Aorta (tissue), 5 donors: ENCODE measurements at regions not wholly inside any gene's neighbourhood (a gene's known extent, or its start where the extent isn't known, plus 50 kb on each side); places are given as distances from the start of the nearest gene placed in this dataset.

Experiments
- ATAC-seq: fragments of 200-7000 bp; cut with Tn5 transposase; one replicate; pipeline ENCODE4 v1.9.1; 2022; ENCODE audit warnings: moderate library complexity; ENCODE audit not compliant: low FRiP score
- DNase-seq, 2 donors: peaks; one replicate each; pipeline ENCODE4 v3.0.0-alpha.2; 2020
- H3K27ac ChIP-seq, 2 donors: one replicate each; pipeline ENCODE4 v1.5.1; 2013; ENCODE audit warnings: low read length in 2 of 2, mild to moderate bottlenecking in 2 of 2, moderate library complexity in 2 of 2, control low read depth in 1 of 2, inconsistent platforms in 1 of 2, low read depth in 1 of 2
- H3K27me3 ChIP-seq, 2 donors: one replicate each; pipeline ENCODE4 v1.6.1; 2013; ENCODE audit warnings: control low read depth in 1 of 2, low read length in 1 of 2, mild to moderate bottlenecking in 1 of 2, moderate library complexity in 1 of 2; ENCODE audit not compliant: insufficient read depth in 2 of 2, control insufficient read depth in 1 of 2
- H3K36me3 ChIP-seq, 2 donors: one replicate each; pipeline ENCODE4 v1.6.1; 2013; ENCODE audit warnings: control low read depth in 1 of 2, low read length in 1 of 2, mild to moderate bottlenecking in 1 of 2; ENCODE audit not compliant: insufficient read depth in 2 of 2, control insufficient read depth in 1 of 2
- H3K4me1 ChIP-seq, 2 donors: one replicate each; pipeline ENCODE4 v1.6.1; 2013; ENCODE audit warnings: low read length in 2 of 2, control low read depth in 1 of 2, mild to moderate bottlenecking in 1 of 2, moderate library complexity in 1 of 2; ENCODE audit not compliant: insufficient read depth in 2 of 2, control insufficient read depth in 1 of 2
- H3K4me3 ChIP-seq, 2 donors: one replicate each; pipeline ENCODE4 v1.5.1; 2013; ENCODE audit warnings: low read length in 2 of 2, control low read depth in 1 of 2, mild to moderate bottlenecking in 1 of 2
- H3K9me3 ChIP-seq: one replicate; pipeline ENCODE4 v1.6.1; 2013; ENCODE audit warnings: mild to moderate bottlenecking, low read length; ENCODE audit not compliant: control insufficient read depth
- WGBS, 2 donors: extraction: QIAGEN DNeasy Blood & Tissue Kit; methylation state at CpG; one replicate each; pipeline ENCODE4 v1.1.7; 2013; 5-methylcytosine and 5-hydroxymethylcytosine counted together
- intact Hi-C, 2 donors: fragments of 100-400 bp; cut with DNase I; formaldehyde crosslinking; loops; one replicate each; pipeline versions ENCODE4 v1.14.2 to v1.15.0; 2022
- donor health status: healthy with polysubstance abuse.
- donor health status: Bipolar disorder and iron deficiency.
- donor health status: DM: no; HTN: no; CAD: no.
- donor health status: DM: no; HTN: no; CAD: no.
- donor health status: DM: yes; HTN: yes; CAD: no.

DNA sequence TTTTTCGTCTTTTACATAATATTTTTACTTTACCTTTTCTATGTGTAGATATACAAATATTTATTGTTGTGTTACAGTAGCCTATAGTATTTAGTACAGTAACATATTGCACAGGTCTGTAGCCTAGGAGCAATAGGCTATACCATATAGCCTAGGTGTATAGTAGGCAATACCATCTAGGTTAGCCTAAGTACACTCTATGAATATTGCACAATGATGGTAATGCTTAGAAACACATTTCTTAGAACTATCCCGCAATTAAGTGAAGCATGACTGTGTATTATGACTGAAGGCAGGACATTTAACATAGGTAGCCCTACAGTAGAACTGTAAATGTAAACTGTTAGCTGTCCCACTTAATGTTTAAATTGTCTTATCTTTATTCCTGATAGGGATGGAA, 964.3 kb downstream of the SLITRK1 start:
- WGBS, 2 donors, result 92% methylated on average over 2 of the region's 2 CpGs
- Histone ChIP-seq H3K4me3 (no peak overlapping the region), H3K36me3 (no peaks in the 10 kb centered on the region), H3K9me3 (no peaks in the 10 kb centered on the region), H3K4me1 (no peaks in the 10 kb centered on the region), H3K27ac (no peak overlapping the region), H3K27me3 (no peaks in the 10 kb centered on the region)
- DNase-seq, result no peak
- intact Hi-C loops, result no loop called here
- ATAC-seq, result no peak

DNA sequence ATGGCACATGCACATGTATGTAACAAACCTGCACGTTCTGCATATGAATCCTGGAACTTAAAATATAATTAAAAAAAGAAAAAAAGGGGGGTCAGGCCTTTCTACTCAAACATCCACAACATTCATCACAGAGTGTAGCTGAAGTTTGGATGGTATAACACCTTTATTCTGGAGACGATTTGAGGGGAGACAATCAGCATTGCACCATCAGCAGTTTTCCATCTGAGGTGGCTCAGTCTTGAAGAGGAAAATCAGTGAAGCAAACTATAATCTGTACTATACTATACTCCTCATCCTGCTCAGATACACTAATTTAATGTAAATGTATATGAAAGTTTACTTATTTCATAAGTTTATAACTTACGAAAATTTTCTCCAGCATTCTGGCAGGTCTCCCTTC, 969.7 kb downstream of the SLITRK1 start:
- Histone ChIP-seq H3K36me3 (no peaks in the 10 kb centered on the region), H3K27ac (no peak overlapping the region), H3K9me3 (no peaks in the 10 kb centered on the region), H3K4me3 (no peak overlapping the region), H3K27me3 (no peaks in the 10 kb centered on the region), H3K4me1 (no peaks in the 10 kb centered on the region)
- no peak for ATAC-seq
- WGBS, 2 donors, result 87 to 91% methylated on average over 3 of the region's 3 CpGs
- intact Hi-C loops, result no loop called here
- DNase-seq, result no peak

DNA sequence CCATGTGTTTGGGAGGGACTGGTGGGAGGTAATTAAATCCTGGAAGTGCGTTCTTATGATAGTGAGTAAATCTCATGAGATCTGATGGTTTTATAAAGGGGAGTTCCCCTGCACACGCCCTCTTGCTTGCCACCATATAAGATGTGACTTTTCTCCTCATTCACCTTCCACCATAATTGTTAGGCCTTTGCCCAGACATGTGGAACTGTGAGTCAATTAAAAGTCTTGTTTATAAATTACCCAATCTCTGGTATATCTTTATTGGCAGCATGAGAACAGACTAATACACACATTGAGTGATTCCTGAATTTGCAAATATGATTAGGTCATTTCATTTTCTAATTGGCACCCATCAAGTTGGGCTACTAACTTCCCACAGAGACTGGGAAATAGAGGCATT, 977.2 kb downstream of the SLITRK1 start:
- Histone ChIP-seq H3K27me3 (peaks cover 0 to 2% of the 10 kb centered on the region in 2 donors), H3K9me3 (no peaks in the 10 kb centered on the region), H3K4me3 (no peak overlapping the region), H3K27ac (no peak overlapping the region), H3K4me1 (no peaks in the 10 kb centered on the region), H3K36me3 (no peaks in the 10 kb centered on the region)
- intact Hi-C loops, result no loop called here
- DNase-seq (no peak), ATAC-seq (no peak)
- 84 to 87% methylated on average over 2 of the region's 2 CpGs for WGBS, 2 donors

DNA sequence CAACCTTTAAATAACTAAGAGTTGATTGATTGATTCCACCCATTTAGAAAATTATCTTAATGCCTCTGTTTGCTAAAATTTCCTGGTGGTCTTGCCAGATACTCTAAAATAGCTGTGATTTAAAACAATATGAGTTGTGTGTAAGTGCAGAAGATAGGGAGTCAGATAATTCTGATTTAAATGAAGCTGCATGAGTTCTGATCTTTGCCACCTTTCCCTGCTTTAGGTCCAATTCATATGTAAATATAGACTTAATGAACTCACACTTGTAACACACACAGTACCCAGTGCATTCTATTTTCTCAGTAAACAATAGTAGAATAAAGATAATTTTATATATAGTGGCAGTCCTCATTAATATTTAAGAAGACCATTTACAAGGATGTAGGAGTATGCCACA, 981.8 kb downstream of the SLITRK1 start:
- intact Hi-C loops, result no loop called here
- no peak for ATAC-seq

DNA sequence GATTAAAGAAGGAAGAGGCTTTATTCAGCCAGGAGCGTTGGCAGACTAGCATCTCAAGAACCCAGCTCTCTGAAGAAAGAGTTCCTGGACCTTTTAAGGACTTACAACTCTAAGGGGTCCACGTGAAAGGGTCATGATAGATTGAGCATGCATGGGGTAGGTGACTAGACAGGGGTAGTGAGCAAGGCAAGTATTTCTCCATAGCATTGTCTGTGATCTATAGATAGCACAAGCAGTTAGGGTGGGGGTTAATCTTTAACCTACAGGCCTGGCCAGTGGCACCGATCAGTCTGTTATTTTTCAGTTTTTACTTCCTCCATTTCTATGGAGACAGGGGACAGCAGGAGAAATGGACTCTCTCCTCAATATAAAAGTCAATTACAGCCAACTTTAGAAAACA, 983.7 kb downstream of the SLITRK1 start:
- no peak for DNase-seq
- no peak for ATAC-seq
- H3K27me3 ChIP-seq, result no peaks in the 10 kb centered on the region
- no peak overlapping the region for H3K27ac ChIP-seq
- H3K36me3 ChIP-seq, result no peaks in the 10 kb centered on the region
- H3K9me3 ChIP-seq, result no peaks in the 10 kb centered on the region
- intact Hi-C loops, result no loop called here
- no peak overlapping the region for H3K4me3 ChIP-seq
- 91 to 94% methylated on average over 3 of the region's 3 CpGs for WGBS, 2 donors
- H3K4me1 ChIP-seq, result no peaks in the 10 kb centered on the region

More for the DNA sequence above, 981.8 kb downstream of the SLITRK1 start:
- no peak overlapping the region for H3K27ac ChIP-seq
- no peak for DNase-seq
- no peaks in the 10 kb centered on the region for H3K9me3 ChIP-seq
- H3K4me1 ChIP-seq, result no peaks in the 10 kb centered on the region
- H3K4me3 ChIP-seq, result no peak overlapping the region
- peaks cover 0 to 2% of the 10 kb centered on the region in 2 donors for H3K27me3 ChIP-seq
- H3K36me3 ChIP-seq, result no peaks in the 10 kb centered on the region

DNA sequence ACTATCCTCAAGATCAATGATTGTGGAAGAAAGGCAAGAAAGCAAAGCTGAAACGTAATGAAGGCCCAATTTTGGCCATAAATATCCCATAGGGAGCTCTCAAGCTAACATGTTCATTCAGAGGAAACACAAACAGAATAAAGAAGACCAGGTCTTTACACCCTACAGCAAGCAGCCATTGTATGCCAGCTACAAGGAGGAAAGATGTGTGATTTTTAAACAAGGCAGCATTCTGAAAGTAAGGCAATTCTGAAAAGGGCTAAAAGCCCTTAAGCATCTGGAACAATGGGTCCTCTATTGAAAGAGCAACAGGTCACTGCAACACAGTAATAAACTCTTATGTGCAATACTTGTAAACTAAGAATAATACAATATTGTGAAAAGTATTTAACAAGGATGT, 1002.4 kb downstream of the SLITRK1 start:
- no peak for DNase-seq
- no peak for ATAC-seq
- WGBS, 2 donors, result 69 to 89% methylated on average over 1 of the region's 1 CpG
- Histone ChIP-seq H3K27ac (no peak overlapping the region), H3K36me3 (no peaks in the 10 kb centered on the region), H3K9me3 (no peaks in the 10 kb centered on the region), H3K27me3 (no peaks in the 10 kb centered on the region), H3K4me1 (no peaks in the 10 kb centered on the region), H3K4me3 (no peak overlapping the region)
- intact Hi-C loops, result no loop called here

DNA sequence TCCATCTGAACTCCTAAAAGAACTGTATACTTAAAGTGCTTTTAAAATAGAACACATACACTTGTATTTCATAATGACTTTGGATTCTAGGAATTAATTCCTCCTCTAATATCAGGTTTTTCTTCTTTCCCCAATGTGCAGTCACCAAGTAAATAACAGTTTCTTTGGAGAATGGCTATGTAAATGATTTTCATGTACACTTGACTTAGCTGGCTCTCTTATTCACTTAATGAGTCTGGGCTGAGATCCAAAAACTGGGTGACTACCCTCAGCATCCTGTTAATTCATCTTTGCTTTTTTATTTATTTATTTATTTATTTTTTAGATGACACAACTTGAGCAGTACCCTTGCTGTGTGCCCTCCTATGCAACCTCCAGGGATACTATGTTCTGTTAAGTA, 1003.7 kb downstream of the SLITRK1 start:
- no peaks in the 10 kb centered on the region for H3K9me3 ChIP-seq
- H3K27ac ChIP-seq, result no peak overlapping the region
- H3K4me3 ChIP-seq, result no peak overlapping the region
- H3K36me3 ChIP-seq, result no peaks in the 10 kb centered on the region
- intact Hi-C loops, result no loop called here
- no peaks in the 10 kb centered on the region for H3K4me1 ChIP-seq
- no peak for DNase-seq
- H3K27me3 ChIP-seq, result no peaks in the 10 kb centered on the region
- no peak for ATAC-seq

DNA sequence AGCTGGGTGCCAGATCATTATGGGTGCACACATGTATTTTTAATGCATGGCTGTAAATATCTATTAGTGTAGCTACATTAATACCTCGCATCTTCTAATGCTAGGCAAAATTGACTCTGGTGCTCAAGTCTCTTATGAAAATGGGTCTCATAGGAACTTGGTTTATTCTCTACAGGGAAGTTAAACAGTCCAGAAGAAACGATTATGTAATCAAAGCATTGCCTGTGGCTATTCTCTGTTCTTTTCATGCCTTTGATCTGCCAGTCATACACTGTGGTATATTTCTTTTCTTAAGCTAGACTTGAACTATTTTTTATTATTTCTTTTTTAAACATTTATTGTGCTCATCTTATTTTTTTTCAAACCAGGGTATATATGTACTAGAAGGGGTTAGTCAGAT, 1015.0 kb downstream of the SLITRK1 start:
- intact Hi-C loops, result no loop called here
- 72 to 76% methylated on average over 2 of the region's 2 CpGs for WGBS, 2 donors
- ATAC-seq, result no peak

DNA sequence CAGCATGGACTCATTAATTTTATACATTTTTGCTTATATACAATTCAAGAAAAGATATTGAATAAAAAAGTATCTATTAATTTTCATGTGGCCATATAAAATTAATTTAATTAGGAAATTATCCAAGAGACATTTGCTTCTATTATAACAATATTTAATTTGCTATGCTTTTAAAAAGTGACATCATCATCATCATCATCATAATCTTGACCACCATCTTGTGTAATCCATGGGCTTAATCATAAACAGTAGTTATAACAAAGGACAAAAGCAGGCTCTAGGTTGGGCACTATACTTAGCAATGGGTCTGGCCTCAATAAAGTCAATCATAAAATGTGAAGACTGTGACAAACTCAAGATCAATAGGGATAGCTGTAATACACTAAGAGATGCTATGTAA, 1031.6 kb downstream of the SLITRK1 start:
- no peak for DNase-seq
- intact Hi-C loops, result no loop called here
- Histone ChIP-seq H3K27me3 (no peaks in the 10 kb centered on the region), H3K4me3 (no peak overlapping the region), H3K27ac (no peak overlapping the region), H3K36me3 (no peaks in the 10 kb centered on the region), H3K9me3 (peaks cover 2% of the 10 kb centered on the region), H3K4me1 (no peaks in the 10 kb centered on the region)
- no peak for ATAC-seq

More for the DNA sequence above, 1015.0 kb downstream of the SLITRK1 start:
- Histone ChIP-seq H3K9me3 (no peaks in the 10 kb centered on the region), H3K4me3 (no peak overlapping the region), H3K4me1 (no peaks in the 10 kb centered on the region), H3K27me3 (no peaks in the 10 kb centered on the region), H3K27ac (no peak overlapping the region), H3K36me3 (no peaks in the 10 kb centered on the region)
- DNase-seq, result no peak

DNA sequence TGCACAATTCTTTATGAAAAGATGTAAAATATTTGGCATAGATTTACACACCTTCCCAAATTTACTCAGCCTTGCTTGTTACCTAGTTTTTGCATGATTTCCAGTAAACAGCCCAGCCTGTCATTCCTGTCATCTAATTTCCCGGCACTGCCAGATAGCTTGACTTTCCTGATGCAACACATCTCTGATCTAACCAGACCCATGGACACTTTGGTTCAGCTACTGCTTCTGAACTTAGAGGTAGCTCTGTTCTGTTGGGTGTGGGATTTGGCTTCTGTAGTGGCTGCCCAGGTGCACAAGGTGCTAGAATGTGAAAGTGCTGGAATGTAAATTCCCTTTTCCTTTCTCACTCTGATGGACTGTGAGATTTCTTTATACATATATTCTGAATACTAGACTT, 1033.5 kb downstream of the SLITRK1 start:
- Histone ChIP-seq H3K27ac (no peak overlapping the region), H3K4me3 (no peak overlapping the region), H3K9me3 (peaks cover 2% of the 10 kb centered on the region), H3K4me1 (no peaks in the 10 kb centered on the region), H3K27me3 (no peaks in the 10 kb centered on the region), H3K36me3 (no peaks in the 10 kb centered on the region)
- WGBS, 2 donors, result 85 to 95% methylated on average over 1 of the region's 1 CpG
- intact Hi-C loops, result no loop called here
- ATAC-seq, result no peak
- no peak for DNase-seq
